GM21529 (cell line): ENCODE measurements at regions not wholly inside any gene's neighbourhood (a gene's known extent, or its start where the extent isn't known, plus 50 kb on each side); places are given as distances from the start of the nearest gene placed in this dataset.
"Not testable (repeated sequence)": the region's sequence is repeated elsewhere in the genome, so short reads cannot be mapped to it uniquely, and the experiment has no call there.

Experiments used
- ATAC-seq: cut with Tn5 transposase; IDR thresholded peaks from one replicate; pipeline ENCODE4 v1.9.1; 2021; ENCODE audit not compliant: unreplicated experiment

DNA sequence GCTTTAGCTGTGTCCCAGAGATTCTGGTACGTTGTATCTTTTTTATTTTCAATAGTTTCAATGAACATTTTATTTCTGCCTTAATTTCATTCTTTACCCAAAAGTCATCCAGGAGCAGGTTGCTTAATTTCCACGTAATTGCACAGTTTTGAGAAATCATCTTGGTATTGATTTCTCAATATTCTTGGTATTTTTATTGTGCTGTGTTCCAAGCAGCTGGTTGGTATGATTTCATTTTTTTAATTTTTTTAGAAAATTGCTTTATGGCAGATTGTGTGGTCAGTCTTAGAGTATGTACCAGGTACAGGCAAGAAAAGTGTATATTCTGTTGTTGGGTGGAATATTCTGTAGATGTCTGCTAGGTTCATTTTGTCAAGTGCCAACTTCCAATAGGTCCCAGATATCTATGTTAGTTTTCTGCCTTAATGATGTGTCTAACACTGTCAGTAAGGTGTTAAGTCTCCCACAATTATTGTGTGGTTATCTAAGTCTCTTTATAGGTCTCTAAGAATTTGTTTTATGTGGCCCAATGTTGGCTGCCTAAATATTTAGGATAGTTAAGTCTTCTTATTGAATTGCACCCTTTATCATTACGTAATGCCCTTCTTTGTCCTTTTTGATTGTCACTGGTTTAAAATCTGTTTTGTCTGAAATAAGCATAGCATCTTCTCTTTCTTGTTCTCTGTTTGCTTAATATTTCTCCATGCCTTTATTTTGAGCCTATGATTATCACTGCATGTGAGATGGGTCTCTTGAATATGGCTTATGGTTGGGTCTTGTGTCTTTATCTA lies 366.9 kb upstream of the IRAK1BP1 start:
- ATAC-seq: no peak

DNA sequence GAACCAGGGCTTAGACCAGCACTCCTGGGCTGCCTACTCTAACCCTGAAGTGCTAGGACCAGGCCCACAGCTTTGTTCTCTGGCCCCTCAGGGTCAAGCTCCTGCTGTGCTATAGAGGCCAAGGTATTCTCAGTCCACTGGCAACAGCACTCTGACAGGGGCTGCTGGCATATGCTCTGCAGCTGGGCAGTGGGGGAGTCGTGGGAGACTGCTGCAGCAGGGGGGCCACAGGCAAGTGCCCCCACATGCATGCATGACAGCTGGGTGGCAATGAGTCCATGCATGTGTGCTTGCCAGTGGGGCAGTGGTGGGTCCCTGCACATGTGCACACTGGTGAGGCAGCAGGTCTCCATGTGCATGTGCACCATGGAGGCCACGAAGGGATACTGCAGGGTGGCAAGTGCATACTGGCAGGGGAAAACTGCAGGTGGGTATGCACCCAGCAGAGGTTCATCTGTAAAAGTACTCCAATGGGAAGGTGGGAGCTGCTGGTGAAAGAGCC lies 364.9 kb upstream of the IRAK1BP1 start:
- no peak for ATAC-seq

DNA sequence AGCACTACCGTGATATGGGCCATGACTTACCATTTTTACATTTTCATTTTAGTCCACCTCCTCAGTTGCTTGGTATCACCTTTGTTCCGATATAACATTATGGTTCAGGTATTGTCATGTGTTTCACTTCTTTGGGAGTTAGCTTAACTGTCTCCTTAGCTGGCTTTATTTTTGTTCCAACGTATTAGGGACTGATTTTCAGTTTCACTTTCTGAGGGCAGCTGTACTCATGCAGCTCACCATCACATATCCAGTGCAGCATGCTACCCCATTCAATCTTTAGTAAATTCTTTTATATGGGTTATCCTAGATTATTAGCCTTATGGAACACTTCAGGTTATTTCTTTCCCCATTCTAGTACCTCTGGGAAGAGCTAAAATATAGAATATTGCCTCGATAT lies 362.2 kb upstream of the IRAK1BP1 start:
- ATAC-seq: no peak

DNA sequence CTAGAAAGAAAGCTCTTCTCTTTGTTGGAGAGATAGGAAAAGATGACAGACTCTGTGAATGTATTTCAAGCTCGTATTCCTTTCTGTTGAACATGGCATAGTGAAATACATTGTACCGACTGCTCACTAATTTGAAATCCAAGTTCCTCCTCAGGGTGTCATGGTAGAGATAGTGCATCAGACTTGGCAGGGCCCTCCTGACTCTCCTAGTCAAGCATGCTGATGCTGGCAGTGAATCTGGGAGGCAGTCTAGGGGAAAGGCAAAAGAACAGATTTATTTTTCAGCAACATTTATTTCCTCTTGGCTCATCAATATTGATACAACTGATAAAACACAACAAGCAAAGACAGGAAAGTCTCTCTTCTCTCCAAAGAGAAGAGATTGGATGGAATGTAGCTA lies 356.3 kb upstream of the IRAK1BP1 start:
- no peak for ATAC-seq

DNA sequence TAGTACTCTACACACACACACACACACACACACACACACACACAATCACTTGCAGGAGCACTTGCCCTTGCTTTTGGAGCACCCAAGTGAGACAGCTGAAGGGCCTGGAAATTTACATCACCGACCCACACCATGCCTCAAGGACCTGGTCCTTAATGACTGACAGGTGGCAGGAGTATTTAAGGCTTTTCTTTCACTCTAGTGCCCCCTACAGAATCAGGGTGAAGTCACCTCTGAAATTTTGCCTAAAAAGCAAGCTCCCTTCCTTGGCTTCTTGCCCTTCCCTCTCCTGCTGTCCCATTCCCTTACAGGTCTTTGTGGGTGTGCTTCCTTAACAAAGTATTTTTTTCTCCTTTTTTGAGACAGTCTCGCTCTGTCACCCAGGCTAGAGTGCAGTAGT lies 353.5 kb upstream of the IRAK1BP1 start:
- no peak for ATAC-seq

DNA sequence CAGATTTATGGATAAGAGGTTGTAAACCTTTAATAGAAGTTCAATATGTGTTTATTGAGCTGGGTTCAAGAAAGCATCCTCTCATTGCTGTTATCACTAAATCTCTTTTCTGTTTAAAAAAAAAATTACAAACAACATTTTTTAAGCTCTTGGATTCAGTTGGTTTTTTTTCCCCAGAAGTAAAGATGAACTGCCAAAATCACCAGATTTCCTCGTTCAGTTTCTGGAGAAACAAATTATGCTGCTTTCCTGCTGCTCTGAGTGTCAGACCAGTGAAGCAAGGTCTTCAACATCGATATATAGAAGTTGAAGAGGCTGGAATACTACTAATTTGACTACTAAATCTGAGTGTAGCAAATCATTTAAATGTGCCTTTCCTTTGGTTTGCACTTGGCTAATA lies 352.1 kb upstream of the IRAK1BP1 start:
- ATAC-seq: no peak

DNA sequence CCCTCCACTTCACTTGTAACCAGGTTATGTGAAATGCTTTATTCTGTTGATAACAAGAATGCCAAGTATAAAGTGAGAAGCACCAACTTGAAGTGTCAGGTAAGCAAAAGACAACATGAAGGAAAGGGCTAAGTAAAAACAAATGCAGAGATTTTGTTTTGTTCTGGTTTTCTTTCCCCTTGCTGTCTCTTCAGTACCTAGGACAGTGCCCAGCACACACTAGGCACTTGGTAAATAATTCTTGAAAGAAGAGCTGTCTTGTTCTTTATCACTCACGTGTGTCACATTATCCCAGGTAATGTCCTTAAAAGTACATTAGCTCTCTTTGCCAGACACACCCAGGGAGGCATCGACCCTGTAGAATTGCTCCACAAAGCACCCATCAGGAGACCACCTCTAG lies 350.0 kb upstream of the IRAK1BP1 start:
- no peak for ATAC-seq

DNA sequence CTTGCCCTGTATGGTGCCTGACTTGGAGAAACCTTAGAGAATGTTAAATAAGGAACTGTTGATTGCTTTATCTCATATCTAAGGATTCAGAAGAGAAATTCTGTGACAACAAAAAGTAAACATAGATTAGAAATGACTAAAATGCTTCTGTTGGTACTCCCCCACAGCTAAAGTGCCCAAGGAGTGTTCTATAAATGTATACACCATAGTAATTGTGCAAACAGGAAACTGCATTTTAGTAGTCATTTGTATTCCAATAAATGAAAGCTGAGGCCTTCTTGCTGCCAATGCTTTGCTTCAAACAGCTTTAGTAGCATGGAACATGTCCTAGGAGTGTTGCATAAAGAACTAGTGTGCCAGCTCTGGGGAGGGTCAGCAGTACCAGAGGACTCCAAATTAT lies 343.7 kb upstream of the IRAK1BP1 start:
- no peak for ATAC-seq

DNA sequence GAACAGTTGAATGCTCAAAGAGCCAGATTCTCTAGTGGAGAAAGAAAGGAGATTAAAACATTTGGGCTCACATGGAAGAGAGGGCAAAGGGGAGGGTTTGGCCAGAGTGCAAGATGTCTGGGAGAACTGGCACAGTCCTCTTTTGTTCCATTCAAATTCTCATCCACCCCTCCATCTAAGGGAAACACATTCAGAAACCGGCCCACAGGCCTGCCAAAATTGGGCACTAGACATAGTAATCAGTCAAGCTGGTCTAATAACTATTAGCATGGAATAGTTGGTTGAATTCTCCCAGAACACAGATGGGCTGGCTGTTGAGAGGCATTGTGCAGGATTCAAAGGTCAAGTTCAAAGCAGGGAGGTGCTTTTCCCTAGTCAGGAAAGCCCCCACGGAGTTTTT lies 341.4 kb upstream of the IRAK1BP1 start:
- ATAC-seq: no peak

DNA sequence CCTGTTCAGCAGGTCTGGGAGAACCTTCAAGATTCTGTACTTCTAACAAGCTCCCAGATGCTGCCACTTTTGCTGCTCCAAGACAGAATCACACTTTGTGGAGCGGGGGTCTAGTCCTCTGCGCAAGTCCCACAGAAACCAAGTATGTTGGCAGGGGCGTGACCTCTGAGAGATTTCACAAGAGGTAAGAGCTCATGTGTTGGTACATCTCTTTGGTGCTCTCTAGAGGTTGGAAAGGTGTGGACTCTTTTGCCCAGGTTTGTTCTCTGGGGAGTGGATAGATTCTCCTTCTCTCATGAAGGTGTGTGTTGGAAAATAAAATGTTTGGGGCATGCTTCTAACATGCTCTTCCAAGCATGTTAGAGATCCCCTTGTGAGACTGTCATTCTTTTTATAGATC lies 340.9 kb upstream of the IRAK1BP1 start:
- ATAC-seq: no peak

DNA sequence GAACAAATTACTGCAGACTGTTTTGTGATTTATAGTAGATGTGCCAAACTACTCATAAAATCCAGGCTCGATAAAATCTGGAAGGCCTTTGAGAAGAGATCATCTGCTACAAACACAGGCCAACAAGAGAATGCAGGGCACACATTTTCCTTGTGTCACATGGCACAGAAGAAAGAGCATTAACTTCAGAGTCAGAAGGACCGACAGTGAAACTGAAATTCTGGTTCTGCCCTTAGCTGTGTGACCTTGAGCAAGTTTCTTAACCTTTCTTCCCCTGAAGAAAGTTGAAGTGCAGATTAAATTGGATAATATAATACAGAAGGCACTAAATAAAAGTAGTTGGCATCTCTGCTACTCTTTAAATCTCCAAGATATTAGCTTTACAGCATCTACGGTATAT lies 338.4 kb upstream of the IRAK1BP1 start:
- no peak for ATAC-seq

DNA sequence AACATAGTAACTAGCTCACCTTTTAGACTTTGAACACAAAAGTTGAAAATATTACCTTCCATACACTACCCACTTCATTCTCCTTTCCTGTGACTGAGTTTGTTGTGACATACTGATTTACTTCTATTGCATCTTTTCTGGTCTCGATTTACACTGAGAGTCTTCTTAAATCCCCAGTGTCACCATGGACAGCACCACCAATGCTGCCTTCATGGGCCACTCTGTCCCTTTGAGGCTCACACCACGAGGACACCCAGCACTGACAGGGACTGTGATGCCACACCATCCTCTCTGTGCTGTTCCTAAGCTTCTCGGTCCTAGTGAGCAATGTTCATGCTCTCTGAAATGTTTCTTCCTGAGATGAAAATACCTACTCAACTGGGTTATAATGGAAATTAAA lies 337.1 kb upstream of the IRAK1BP1 start:
- ATAC-seq: no peak

DNA sequence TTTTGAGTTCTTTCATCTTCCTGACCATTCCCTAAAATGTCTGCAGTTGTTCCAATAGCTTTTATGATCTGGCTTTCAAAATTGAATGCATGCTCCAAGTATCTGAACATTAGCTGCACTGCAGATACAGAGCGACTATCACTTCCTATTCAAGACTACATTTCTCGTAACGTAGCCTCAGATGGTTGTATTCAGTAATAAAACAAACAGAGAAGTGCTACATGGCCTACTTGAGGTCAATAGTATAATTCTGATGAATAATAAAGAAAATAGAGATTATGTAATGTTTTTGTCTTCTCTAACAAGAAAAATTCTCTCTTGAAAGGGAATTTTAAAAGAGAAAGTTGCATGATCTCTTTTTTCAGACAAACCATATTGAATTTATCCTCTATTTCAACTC lies 333.9 kb upstream of the IRAK1BP1 start:
- no peak for ATAC-seq

DNA sequence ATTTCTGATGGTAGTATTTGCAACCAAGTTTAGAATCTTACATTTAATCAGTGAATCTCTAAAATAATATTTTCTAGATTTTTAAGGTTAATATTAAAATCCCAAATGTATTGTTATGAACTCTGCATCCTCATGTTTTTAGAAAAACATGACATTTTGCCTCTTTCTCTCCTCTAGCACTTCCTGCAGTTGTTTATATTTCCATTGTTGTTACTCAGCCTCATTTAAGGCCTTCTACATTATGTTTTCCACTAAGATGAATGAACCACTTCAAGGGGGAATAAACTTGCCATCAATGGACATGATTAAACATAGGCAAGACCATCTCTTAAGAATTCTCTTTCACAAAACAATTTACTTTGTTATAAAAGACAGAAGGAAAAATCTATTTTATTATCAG lies 333.5 kb upstream of the IRAK1BP1 start:
- no peak for ATAC-seq

DNA sequence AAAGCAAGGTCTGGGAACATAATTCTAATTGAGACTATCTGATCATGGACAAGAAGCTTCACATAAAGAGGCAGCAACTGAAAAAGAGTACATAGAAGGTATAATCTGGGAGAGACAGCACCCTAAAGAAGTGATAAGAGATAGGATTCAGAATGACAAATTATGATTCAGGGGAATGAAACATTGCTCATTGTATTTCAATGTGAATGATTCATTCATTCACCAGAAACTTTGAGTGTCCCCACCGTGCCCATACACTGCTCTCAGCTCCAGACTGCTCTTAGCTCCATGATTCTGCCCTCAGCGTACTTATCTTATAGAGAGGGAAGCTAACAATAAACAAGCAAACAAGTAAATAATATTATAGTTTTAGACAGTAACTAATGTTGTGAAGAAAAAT lies 329.3 kb upstream of the IRAK1BP1 start:
- ATAC-seq: no peak

DNA sequence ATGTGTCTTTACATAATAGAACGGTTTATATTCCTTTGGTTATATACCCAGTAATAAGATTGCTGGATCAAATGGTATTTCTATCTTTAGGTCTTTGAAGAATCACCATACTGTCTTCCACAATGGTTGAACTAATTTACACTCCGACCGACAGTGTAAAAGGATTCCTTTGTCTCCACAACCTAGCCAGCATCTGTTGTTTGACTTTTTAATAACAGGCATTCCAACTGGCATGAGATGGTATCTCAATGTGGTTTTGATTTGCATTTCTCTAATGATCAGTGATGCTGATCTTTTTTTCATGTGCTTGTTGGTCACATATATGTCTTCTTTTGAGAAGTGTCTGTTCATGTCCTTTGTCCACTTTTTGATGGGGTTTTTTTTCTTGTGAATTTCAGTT lies 319.7 kb upstream of the IRAK1BP1 start:
- ATAC-seq: not testable (repeated sequence)

DNA sequence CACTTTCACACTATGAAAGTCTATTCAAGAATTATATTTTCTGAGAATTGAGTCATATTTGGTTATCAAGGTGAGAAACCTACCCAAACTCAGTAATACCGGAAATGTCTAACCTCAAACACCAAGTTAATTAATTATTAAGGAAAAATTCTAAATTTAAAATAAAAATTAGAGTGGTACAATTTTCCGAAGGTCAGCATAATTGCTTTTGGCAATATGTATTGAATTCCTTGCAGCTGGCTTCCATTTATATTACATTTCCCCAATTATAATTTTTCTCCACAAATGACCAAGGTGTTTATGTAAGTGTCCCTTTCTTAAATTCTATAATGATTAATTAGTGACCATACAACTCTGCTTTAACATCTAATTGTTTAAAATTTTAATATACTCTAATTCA lies 316.0 kb upstream of the IRAK1BP1 start:
- ATAC-seq: no peak

DNA sequence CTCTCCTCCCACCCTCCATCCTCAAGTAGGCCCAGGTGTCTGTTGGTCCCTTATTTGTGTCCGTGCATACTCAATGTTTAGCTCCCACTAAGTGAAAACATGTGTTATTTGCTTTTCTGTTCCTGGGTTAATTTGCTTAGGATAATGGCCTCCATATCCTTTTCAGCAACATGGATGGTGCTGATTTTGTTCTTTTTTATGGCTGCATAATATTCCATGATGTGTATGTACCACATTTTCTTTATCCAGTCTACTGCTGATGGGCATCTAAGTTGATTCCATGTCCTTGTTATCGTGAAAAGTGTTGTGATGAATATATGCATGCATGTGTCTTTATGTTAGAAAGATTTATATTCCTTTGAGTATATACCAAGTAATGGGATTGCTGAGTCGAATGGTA lies 314.9 kb upstream of the IRAK1BP1 start:
- ATAC-seq: no peak

DNA sequence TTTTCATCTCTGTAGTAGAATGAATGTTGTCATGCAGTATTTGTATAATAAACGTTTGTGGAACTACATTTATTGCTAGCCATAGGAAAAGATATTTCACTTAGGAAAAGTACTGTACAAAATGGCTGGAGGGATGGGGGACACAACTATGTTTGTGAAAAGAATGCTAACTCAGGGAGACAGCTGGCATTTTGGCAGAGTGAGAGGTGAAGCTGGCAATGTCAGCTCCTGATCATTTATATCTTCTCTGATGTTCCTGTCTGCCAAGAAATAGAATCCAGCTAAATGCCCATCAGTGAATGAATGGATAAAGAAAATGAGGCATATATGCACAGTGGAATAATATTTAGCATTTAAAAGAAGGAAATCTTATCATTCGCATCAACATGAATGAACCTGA lies 313.0 kb upstream of the IRAK1BP1 start:
- ATAC-seq: no peak

DNA sequence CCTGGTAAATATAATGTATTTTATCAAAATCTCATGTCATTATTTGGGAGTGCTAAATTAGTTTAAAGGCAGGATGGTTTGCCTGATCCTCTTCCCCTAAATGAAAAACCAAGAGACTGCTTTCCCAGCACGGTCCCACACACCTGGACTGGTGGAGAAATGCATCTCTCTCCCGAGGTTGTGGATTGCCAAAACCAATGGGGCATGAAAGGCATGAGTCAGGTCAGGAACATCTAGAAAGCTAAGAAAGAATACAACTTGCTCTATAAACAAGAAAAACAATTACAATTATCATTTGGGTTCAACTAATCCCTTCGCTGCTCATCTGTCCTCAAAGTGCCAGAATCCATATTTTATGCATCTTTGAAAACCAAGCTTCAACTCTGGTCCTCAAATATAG lies 308.3 kb upstream of the IRAK1BP1 start:
- ATAC-seq: no peak

DNA sequence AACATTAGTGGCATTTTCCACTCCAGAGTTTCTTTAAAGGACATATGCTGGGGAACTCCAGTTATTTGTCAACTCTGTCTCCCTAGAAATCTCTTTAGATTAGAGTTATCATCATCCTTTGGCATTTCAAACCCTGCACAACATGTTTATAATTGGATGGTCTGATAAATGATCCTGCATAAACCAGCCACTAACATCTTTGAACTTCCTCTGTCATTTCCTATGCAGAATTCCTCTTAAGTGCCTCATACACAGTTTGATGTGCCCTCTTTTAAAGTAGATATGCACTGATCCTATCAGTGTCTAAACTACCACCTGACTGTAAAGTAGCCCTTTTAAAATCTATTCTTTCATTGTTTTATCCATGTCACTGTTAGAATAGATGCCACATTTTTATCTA lies 306.3 kb upstream of the IRAK1BP1 start:
- no peak for ATAC-seq

DNA sequence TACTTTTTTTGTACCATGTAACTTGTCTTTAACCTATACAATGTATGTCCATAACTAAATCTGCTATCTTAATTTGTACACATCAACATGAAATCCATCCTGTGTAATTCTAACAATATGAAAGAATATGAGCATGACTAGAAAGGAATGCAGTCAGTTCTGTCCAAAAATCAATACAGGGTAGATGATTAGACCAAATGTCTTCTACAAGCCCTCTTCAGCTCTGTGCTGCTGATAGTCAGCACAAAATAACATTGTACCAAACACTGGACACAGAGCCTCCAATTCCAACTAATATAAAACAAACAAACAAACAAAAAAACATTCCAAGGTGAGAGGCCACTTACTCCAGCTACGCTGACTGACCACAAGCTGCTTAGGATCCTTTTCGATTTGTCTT lies 301.4 kb upstream of the IRAK1BP1 start:
- no peak for ATAC-seq

DNA sequence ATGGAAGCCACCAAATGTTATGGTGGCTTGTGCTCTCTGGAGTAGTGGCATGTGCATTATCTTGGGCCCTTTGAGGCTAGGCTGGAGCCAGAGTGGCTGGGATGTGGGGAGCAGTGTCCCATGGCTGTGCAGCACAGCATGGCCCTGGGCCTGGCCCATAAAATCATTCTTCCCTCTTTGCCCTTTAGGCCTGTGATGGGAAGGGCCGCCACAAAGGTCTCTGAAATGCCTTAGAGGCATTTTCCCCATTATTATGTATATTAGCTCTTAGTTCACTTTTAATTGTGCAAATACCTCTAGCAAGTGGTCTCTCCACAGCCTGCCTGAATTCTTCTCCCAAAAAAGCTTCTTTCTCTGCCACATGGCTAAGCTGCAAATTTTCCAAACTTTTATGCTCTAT lies 297.3 kb upstream of the IRAK1BP1 start:
- ATAC-seq: no peak
